BLaER1 treated with 17β-estradiol and CSF1 and Interleukin-3, amounts not matched to agents 10 nM and 100 nM (cell line): ENCODE measurements at regions not wholly inside any gene's neighbourhood (a gene's known extent, or its start where the extent isn't known, plus 50 kb on each side); places are given as distances from the start of the nearest gene placed in this dataset.
A peak's percentile ranks its signal among the peaks of the same experiment; 100 is the strongest.

Experiments
- H3K27ac ChIP-seq, 11 experiments: shearing (Covaris generic); formaldehyde crosslinking; 2 replicates each; pipeline ENCODE4 v1.8.1; 2022
- H3K27me3 ChIP-seq, 11 experiments: shearing (Covaris generic); formaldehyde crosslinking; 2 replicates each; pipeline ENCODE4 v1.8.1; 2022
- H3K36me3 ChIP-seq, 11 experiments: shearing (Covaris generic); formaldehyde crosslinking; 2 replicates each; pipeline ENCODE4 v1.8.1; 2022
- H3K4me1 ChIP-seq, 10 experiments: shearing (Covaris generic); formaldehyde crosslinking; 2 replicates each; pipeline ENCODE4 v1.8.1; 2022
- H3K4me2 ChIP-seq, 11 experiments: shearing (Covaris generic); formaldehyde crosslinking; 2 replicates each; pipeline ENCODE4 v1.8.1; 2022
- H3K4me3 ChIP-seq, 10 experiments: shearing (Covaris generic); formaldehyde crosslinking; 2 replicates each; pipeline ENCODE4 v1.8.1; 2022
- H3K9ac ChIP-seq, 11 experiments: shearing (Covaris generic); formaldehyde crosslinking; 2 replicates each; pipeline ENCODE4 v1.8.1; 2022
- H3K9me3 ChIP-seq, 11 experiments: shearing (Covaris generic); formaldehyde crosslinking; replicated peaks in 1 of 11; 2 replicates each; pipeline ENCODE4 v1.8.1; 2022
- H4K20me1 ChIP-seq, 11 experiments: shearing (Covaris generic); formaldehyde crosslinking; 2 replicates each; pipeline ENCODE4 v1.8.1; 2022
- Cebpa-rat ChIP-seq, 11 experiments: shearing (Covaris generic); IDR thresholded peaks; 2 replicates each; pipeline ENCODE4 v1.8.1; 2022

GRCh38 chr7:17396692-17397091 lies 98.2 kb downstream of the AHR start:
- H3K4me3 ChIP-seq = no peak overlapping the region
- H3K36me3 ChIP-seq = peaks cover 0 to 6% (median 0%) of the 10 kb centered on the region in 11 experiments; a peak in 3 of 22 replicates
- H3K9me3 ChIP-seq = peaks cover 24 to 35% (median 30%) of the 10 kb centered on the region in 11 experiments
- peaks cover 2 to 15% (median 8%) of the 10 kb centered on the region in 10 experiments for H3K4me1 ChIP-seq
- H3K27ac ChIP-seq = no peak overlapping the region
- no peaks in the 10 kb centered on the region for H3K27me3 ChIP-seq
- no peak for TF ChIP-seq Cebpa-rat (IDR thresholded peaks at IDR 0.05)
- no peaks in the 10 kb centered on the region for H4K20me1 ChIP-seq
- H3K9ac ChIP-seq = no peak overlapping the region
- no peak overlapping the region for H3K4me2 ChIP-seq

GRCh38 chr7:17401791-17402627 lies 103.6 kb downstream of the AHR start:
- 0 out of 20 replicates have a peak overlapping the region, but pooled peaks of 1 of the 10 experiments have one; percentile 3 for H3K4me3 ChIP-seq
- peak overlapping the region in 2 of 11 experiments; percentile 13 to 47; a peak in 2 of 22 replicates for H3K27ac ChIP-seq
- no peaks in the 10 kb centered on the region for H3K9me3 ChIP-seq
- H3K36me3 ChIP-seq = no peaks in the 10 kb centered on the region
- H3K9ac ChIP-seq = peak overlapping the region in 1 of 11 experiments; percentile 36; a peak in 1 of 22 replicates
- no peak for TF ChIP-seq Cebpa-rat (IDR thresholded peaks at IDR 0.05)
- no peaks in the 10 kb centered on the region for H3K27me3 ChIP-seq
- no peaks in the 10 kb centered on the region for H4K20me1 ChIP-seq
- H3K4me2 ChIP-seq = peak overlapping the region; percentile 22 to 76 (median 68); a peak in 19 of 22 replicates
- H3K4me1 ChIP-seq = peaks cover 9 to 49% (median 17%) of the 10 kb centered on the region in 10 experiments

- Histone ChIP-seq H3K27me3 (no peaks in the 10 kb centered on the region), H3K4me3 (no peak overlapping the region), H3K36me3 (no peaks in the 10 kb centered on the region), H4K20me1 (no peaks in the 10 kb centered on the region), H3K9me3 (no peaks in the 10 kb centered on the region), H3K4me2 (peak overlapping the region in 8 of 11 experiments; percentile 22 to 76 (median 70); a peak in 13 of 22 replicates), H3K4me1 (peaks cover 9 to 57% (median 17%) of the 10 kb centered on the region in 10 experiments), H3K9ac (no peak overlapping the region), H3K27ac (0 out of 22 replicates have a peak overlapping the region, but pooled peaks of 1 of the 11 experiments have one; percentile 47)
- TF ChIP-seq Cebpa-rat (IDR thresholded peaks at IDR 0.05) = no peak
Observed at GRCh38 chr7:17402628-17403278, 104.3 kb downstream of the AHR start.

GRCh38 chr7:17404006-17404405 lies 105.6 kb downstream of the AHR start:
- no peaks in the 10 kb centered on the region for H3K27me3 ChIP-seq
- peaks cover 9 to 69% (median 17%) of the 10 kb centered on the region in 10 experiments for H3K4me1 ChIP-seq
- TF ChIP-seq Cebpa-rat (IDR thresholded peaks at IDR 0.05) = no peak
- H3K4me2 ChIP-seq = peak overlapping the region in 1 of 11 experiments; percentile 3; a peak in 1 of 22 replicates
- no peak overlapping the region for H3K27ac ChIP-seq
- no peaks in the 10 kb centered on the region for H4K20me1 ChIP-seq
- H3K4me3 ChIP-seq = no peak overlapping the region
- H3K9ac ChIP-seq = no peak overlapping the region
- no peaks in the 10 kb centered on the region for H3K9me3 ChIP-seq
- H3K36me3 ChIP-seq = no peaks in the 10 kb centered on the region

GRCh38 chr7:17405786-17406185 lies 107.3 kb downstream of the AHR start:
- Histone ChIP-seq H3K27ac (no peak overlapping the region), H3K4me1 (peaks cover 9 to 67% (median 17%) of the 10 kb centered on the region in 10 experiments)
- TF ChIP-seq Cebpa-rat (IDR thresholded peaks at IDR 0.05) = no peak

GRCh38 chr7:17406738-17407137 lies 108.3 kb downstream of the AHR start:
- Histone ChIP-seq H3K4me2 (peak overlapping the region in 4 of 11 experiments; percentile 41 to 86 (median 84); a peak in 8 of 22 replicates), H3K9me3 (no peaks in the 10 kb centered on the region), H3K27me3 (no peaks in the 10 kb centered on the region), H3K4me1 (peaks cover 6 to 58% (median 9%) of the 10 kb centered on the region in 10 experiments), H3K27ac (peak overlapping the region in 4 of 11 experiments; percentile 14 to 65 (median 39); a peak in 5 of 22 replicates), H3K36me3 (no peaks in the 10 kb centered on the region), H4K20me1 (no peaks in the 10 kb centered on the region), H3K9ac (no peak overlapping the region), H3K4me3 (no peak overlapping the region)
- no peak for TF ChIP-seq Cebpa-rat (IDR thresholded peaks at IDR 0.05)

More at GRCh38 chr7:17405786-17406185, 107.3 kb downstream of the AHR start:
- Histone ChIP-seq H3K4me2 (peak overlapping the region in 3 of 11 experiments; percentile 14 to 86 (median 82); a peak in 4 of 22 replicates), H3K4me3 (no peak overlapping the region), H4K20me1 (no peaks in the 10 kb centered on the region), H3K9ac (no peak overlapping the region), H3K27me3 (no peaks in the 10 kb centered on the region), H3K36me3 (no peaks in the 10 kb centered on the region), H3K9me3 (no peaks in the 10 kb centered on the region)

GRCh38 chr7:17407229-17407628 lies 108.8 kb downstream of the AHR start:
- H3K36me3 ChIP-seq = no peaks in the 10 kb centered on the region
- no peak for TF ChIP-seq Cebpa-rat (IDR thresholded peaks at IDR 0.05)
- peak overlapping the region in 4 of 11 experiments; percentile 25 to 65 (median 47); a peak in 5 of 22 replicates for H3K27ac ChIP-seq
- no peak overlapping the region for H3K9ac ChIP-seq
- H3K4me1 ChIP-seq = peaks cover under 1 to 53% (median 4%) of the 10 kb centered on the region in 10 experiments; a peak in 19 of 20 replicates
- no peak overlapping the region for H3K4me3 ChIP-seq
- H3K9me3 ChIP-seq = no peaks in the 10 kb centered on the region
- H4K20me1 ChIP-seq = no peaks in the 10 kb centered on the region
- H3K4me2 ChIP-seq = peak overlapping the region in 4 of 11 experiments; percentile 46 to 86 (median 84); a peak in 8 of 22 replicates
- H3K27me3 ChIP-seq = no peaks in the 10 kb centered on the region

GRCh38 chr7:17408245-17408903 lies 109.9 kb downstream of the AHR start:
- no peak overlapping the region for H3K9ac ChIP-seq
- H3K27me3 ChIP-seq = no peaks in the 10 kb centered on the region
- H4K20me1 ChIP-seq = no peaks in the 10 kb centered on the region
- peaks cover 0 to 44% (median 0%) of the 10 kb centered on the region in 10 experiments; a peak in 9 of 20 replicates for H3K4me1 ChIP-seq
- peak overlapping the region in 3 of 11 experiments; percentile 23 to 65 (median 53); a peak in 6 of 22 replicates for H3K27ac ChIP-seq
- H3K4me3 ChIP-seq = no peak overlapping the region
- H3K9me3 ChIP-seq = no peaks in the 10 kb centered on the region
- peak overlapping the region in 4 of 11 experiments; percentile 36 to 86 (median 84); a peak in 7 of 22 replicates for H3K4me2 ChIP-seq
- TF ChIP-seq Cebpa-rat (IDR thresholded peaks at IDR 0.05) = peak in 2 of 11 experiments; percentile 45 to 57; a peak in 3 of 22 replicates
- H3K36me3 ChIP-seq = no peaks in the 10 kb centered on the region
